GM19468 (cell line): ENCODE measurements at regions not wholly inside any gene's neighbourhood (a gene's known extent, or its start where the extent isn't known, plus 50 kb on each side); places are given as distances from the start of the nearest gene placed in this dataset.

ENCODE experiments used
- ATAC-seq: cut with Tn5 transposase; IDR thresholded peaks from one replicate; pipeline ENCODE4 v1.9.1; 2021; ENCODE audit warnings: mild to moderate bottlenecking, moderate library complexity, moderate number of reproducible peaks; ENCODE audit not compliant: unreplicated experiment; ENCODE audit errors: extremely low read depth

- ATAC-seq, result no peak
Observed at GRCh38 chr20:24738058-24738775, 210.9 kb upstream of the CST7 start.

GRCh38 chr20:24738981-24739633 is 210.0 kb upstream of the CST7 start:
- ATAC-seq, result no peak

GRCh38 chr20:24739746-24740145 is 209.3 kb upstream of the CST7 start:
- ATAC-seq, result no peak

GRCh38 chr20:24741493-24742072 is 207.5 kb upstream of the CST7 start:
- no peak for ATAC-seq

GRCh38 chr20:24742436-24742835 is 206.6 kb upstream of the CST7 start:
- no peak for ATAC-seq

- no peak for ATAC-seq
Observed at GRCh38 chr20:24742989-24743388, 206.1 kb upstream of the CST7 start.

- no peak for ATAC-seq
Observed at GRCh38 chr20:24743641-24744040, 205.4 kb upstream of the CST7 start.

- ATAC-seq, result no peak
Observed at GRCh38 chr20:24744747-24745146, 204.3 kb upstream of the CST7 start.

- no peak for ATAC-seq
Observed at GRCh38 chr20:24745206-24745605, 203.9 kb upstream of the CST7 start.

GRCh38 chr20:24745617-24746350 is 203.3 kb upstream of the CST7 start:
- ATAC-seq, result no peak

- ATAC-seq, result no peak
Observed at GRCh38 chr20:24746351-24746685, 202.8 kb upstream of the CST7 start.

- no peak for ATAC-seq
Observed at GRCh38 chr20:24747010-24747712, 201.9 kb upstream of the CST7 start.

GRCh38 chr20:24747881-24748595 is 201.0 kb upstream of the CST7 start:
- no peak for ATAC-seq

GRCh38 chr20:24751551-24751950 is 197.5 kb upstream of the CST7 start:
- ATAC-seq, result no peak

GRCh38 chr20:24752612-24753011 is 196.5 kb upstream of the CST7 start:
- no peak for ATAC-seq

GRCh38 chr20:24753130-24753529 is 195.9 kb upstream of the CST7 start:
- ATAC-seq, result no peak

GRCh38 chr20:24754691-24755090 is 194.4 kb upstream of the CST7 start:
- no peak for ATAC-seq

GRCh38 chr20:24755411-24755922 is 193.6 kb upstream of the CST7 start:
- no peak for ATAC-seq

GRCh38 chr20:24756292-24757025 is 192.6 kb upstream of the CST7 start:
- ATAC-seq, result no peak
